Tibial nerve (tissue), 3 donors: ENCODE measurements at regions not wholly inside any gene's neighbourhood (a gene's known extent, or its start where the extent isn't known, plus 50 kb on each side); places are given as distances from the start of the nearest gene placed in this dataset.

ENCODE experiments used
- POLR2A ChIP-seq, 2 donors: fragments of 450-650 bp; IDR thresholded peaks; one replicate each; pipeline ENCODE4 v1.6.1; 2017; ENCODE audit warnings: antibody characterized with exemption in 2 of 2, mild to moderate bottlenecking in 2 of 2, moderate library complexity in 2 of 2
- TF ChIP-seq, protein P1 (sequence below), 5 experiments: fragments of 200-600 bp in 3 of 5; fragments of 450-650 bp in 2 of 5; sonication (generic) in 3 of 5; IDR thresholded peaks; one replicate each; pipeline ENCODE4 v1.5.1; 2016 to 2019; ENCODE audit warnings: antibody characterized with exemption in 5 of 5, mild to moderate bottlenecking in 3 of 5, moderate library complexity in 2 of 5

DNA sequence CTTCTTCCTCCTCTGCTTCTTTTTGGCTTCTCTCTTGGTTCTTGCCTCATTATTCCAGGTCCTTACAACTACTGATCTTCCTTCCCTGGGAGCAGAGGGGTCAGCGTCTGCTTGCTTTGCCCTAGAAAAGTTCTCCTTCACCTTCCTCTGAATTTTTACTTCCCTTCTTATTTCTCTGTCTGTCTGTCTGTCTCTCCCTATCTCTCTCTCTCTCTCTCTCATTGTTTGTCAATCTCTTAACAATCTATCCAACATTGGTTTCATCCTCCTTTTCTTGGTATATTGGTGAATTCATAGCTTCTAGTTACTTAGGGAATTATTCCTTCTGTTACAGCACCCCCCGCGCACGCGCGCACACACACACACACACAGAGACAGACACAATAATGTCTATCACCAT, 559.1 kb downstream of the MN1 start:
- TF ChIP-seq, protein P1, sequence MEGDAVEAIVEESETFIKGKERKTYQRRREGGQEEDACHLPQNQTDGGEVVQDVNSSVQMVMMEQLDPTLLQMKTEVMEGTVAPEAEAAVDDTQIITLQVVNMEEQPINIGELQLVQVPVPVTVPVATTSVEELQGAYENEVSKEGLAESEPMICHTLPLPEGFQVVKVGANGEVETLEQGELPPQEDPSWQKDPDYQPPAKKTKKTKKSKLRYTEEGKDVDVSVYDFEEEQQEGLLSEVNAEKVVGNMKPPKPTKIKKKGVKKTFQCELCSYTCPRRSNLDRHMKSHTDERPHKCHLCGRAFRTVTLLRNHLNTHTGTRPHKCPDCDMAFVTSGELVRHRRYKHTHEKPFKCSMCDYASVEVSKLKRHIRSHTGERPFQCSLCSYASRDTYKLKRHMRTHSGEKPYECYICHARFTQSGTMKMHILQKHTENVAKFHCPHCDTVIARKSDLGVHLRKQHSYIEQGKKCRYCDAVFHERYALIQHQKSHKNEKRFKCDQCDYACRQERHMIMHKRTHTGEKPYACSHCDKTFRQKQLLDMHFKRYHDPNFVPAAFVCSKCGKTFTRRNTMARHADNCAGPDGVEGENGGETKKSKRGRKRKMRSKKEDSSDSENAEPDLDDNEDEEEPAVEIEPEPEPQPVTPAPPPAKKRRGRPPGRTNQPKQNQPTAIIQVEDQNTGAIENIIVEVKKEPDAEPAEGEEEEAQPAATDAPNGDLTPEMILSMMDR (IDR thresholded peaks at IDR 0.05) = no peak
- no peak for TF ChIP-seq POLR2A (IDR thresholded peaks at IDR 0.05)
